NOMO-1 treated with DMSO at 0.1 percent for 48 hours (cell line): ENCODE measurements at regions not wholly inside any gene's neighbourhood (a gene's known extent, or its start where the extent isn't known, plus 50 kb on each side); places are given as distances from the start of the nearest gene placed in this dataset.

Experiments
- DNase-seq: peaks from one replicate; lab custom pipeline; 2025; ENCODE audit not compliant: unreplicated experiment; lab: John Stamatoyannopoulos, UW

DNA sequence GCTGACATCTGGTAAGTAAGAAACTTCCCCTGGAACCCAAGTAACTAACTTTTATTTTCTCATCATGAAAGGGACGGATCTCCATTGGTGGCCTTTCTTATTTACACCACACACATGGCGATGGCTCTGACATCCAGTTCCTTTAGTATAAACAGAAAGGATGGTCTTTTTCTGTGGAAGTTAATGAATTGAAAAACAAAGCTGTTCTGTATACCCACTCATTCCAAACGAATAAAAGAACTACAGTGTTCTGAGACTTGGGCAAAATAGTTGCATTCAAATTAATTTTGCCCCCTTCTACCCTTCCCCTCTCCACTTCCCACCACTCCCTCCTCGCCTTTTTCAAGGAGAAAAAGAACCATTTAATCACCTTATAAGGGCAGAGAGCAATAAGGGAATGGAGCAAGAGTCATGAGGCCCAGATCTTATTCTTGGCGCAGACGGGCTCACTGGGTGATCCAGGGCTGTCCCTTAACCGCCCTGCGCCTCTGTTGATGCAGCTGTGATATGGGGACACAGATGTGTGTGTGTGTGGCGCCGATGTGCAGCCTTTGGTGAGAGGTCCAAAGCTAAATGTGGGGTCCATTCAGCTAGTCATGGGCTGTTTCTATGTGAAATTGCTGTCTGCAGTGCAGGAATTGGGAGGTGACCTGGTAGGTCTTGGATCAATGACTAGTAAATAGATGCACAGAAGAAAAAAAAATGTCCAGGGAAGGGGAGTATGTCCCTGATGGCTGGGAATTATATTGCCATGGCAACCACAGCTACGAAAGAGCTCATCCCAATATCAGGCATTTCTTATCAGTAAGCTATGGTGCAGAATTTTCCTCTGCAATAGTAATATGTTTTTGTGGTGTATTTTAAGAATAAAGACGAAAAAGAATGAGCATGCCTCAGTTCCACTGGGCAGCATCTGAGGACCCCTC is 141.5 kb upstream of the ERCC6L2 start:
- DNase-seq, result no peak

DNA sequence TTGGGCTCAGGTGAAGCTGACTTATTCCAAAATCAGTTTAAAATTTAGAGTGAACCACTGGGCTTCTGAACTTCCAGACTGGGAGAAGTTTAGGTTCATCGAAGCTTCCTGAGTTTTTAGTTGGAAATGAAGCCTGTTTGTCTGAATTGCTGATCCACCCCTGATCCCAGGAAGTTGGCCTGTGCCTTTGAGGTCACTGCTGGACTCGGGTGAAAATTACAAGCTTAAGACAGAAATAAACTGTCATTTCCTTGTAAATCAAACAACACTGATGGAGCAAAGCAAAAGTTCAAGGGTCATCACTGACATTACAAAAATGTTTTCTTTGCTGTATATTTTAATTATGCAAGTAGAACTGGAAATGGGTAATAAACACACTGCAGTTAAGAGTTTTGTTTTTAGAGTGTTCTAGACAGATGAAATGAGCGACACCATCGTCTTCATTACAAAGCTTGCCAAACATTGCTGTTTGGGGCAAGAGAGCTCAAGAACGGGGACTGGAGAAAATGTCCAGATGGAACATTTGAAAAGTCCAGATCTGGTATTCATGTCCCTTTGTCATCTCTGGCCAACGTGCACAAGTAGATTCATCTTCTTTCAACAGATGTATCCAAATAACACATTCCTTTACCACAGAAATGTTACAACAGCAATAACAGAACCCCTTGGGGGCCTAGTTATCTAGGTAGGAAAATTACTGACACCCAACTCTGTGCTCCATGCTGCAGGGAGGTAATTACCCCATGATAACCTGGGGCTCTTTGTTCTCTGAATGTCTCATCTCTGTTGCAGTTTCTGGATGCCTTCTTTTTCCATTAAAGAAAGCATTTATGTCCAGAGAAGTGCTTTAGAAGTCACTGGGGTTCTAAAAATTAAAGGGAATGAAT is 142.4 kb upstream of the ERCC6L2 start:
- DNase-seq, result no peak

- no peak for DNase-seq
Measured at GRCh38 chr9:95731876-95732275, 143.6 kb upstream of the ERCC6L2 start.

GRCh38 chr9:95729669-95730368 is 145.7 kb upstream of the ERCC6L2 start:
- no peak for DNase-seq

GRCh38 chr9:95729046-95729445 is 146.4 kb upstream of the ERCC6L2 start:
- no peak for DNase-seq

DNA sequence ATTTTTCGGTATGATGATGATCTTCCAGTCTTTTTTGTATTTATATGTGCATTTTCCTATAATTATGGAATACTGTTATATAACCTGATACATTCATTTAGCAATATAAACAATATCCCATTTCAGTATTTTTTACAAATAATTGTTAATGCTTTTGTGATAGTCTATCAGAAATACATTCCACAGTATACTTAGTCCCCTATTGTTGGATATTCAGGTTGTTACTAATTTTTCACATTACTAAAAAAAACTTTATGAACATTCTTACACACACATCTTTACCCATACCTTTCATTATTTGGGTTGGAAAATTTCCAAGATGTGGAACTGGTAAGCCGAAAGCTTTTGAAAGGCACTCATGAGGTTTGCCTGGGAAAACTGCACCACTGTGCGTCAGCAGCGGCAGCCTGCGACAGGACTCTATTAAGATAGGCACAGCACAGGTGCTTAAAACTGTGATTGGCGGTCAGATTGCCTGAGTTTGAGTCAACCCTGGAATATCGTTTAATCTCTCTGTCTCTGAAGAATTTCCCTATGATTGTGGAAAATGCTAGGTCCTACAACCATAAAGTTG is 147.5 kb upstream of the ERCC6L2 start:
- no peak for DNase-seq

DNA sequence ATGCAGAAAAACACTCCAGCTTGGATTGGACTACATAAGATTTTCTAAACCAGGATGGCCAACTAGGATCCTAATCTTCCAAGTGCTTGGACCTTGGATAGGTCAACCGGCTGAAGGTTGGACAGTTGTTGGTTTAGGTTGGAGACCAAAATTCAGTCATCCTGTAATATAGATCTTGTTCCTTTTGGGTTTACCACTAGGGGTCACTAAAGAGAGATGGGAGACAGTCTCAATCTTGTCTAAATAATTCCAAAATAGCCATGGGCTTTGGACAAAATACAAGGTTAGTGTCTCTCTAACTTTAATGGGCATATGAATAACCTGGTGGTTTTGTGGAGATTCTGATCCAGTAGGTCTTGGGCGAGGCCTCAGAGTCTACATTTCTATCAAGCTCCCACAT is 148.7 kb upstream of the ERCC6L2 start:
- DNase-seq, result peak; percentile 32

GRCh38 chr9:95725045-95725444 is 150.4 kb upstream of the ERCC6L2 start:
- no peak for DNase-seq

DNA sequence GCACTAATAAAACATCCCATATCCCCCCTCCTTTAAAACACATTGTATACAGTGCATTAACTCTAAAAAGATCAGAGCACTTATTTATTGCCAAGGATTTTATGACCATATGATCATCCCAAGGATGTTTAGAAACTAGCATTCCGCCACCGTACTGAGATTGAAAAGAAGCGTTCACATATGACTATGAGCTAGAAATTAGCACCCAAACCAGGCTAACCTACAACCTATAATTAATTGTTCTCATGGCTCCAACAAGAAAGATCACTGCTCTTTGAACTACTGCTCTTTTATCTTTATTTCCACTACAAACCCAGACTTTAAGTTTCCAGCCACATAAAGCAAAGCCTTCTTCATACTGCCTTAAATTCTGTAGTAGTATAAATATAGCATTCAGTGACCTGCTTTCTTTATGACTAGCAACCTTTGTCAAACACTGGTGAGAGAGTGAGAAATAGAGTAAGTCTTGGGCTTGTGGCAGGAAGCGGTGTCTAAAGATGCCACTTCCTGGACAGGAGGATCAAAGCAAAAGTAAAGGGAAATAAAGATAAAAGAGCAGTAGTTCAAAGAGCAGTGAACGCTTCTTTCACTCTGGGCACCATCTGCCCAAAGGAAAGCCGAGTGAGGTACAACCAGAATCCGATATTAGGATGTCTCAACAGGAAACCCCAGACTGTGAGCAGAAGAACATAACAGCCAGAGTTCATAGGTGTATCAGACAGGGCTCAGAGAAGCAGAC is 151.1 kb upstream of the ERCC6L2 start:
- peak; percentile 84 for DNase-seq

DNA sequence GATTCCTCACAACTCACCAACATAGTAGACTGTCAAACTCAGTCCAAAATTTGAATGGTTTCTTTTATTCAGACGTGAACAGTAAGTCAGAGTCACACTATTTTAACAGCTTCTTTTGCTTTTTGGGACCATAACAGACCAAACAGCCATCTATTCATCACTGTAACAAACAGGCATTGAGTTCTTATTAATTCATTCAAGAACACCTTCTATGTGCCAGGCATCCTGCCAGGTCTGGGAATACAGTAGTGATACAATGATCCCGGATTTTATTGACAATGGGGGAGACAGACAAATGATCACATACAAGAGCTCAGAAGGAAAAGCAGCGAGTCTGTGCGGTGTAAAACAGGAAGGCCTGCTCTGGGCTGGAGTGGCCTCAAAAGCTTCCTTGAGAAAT is 153.3 kb upstream of the ERCC6L2 start:
- no peak for DNase-seq

DNA sequence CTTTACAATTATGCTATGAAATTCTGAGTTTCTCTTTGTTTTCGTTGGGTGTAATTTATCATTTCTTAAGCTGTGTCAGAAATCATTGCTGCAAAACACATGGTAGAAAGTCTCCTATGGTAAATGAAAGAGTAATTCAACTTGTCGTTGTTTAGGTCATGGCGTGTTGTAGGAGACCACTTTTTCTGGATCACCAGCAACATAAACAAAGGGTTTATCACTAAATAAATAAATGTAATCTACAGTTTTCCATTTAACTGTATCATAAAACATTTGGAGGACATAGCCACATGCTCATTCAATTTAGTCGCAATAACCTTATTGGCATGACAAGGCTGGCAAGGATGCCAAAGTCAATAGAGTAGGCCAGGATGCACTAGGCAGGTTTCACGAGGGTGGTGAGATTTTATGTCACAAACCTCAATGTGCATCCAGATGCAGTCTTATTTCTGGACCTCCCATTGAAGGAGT is 154.4 kb upstream of the ERCC6L2 start:
- no peak for DNase-seq

- no peak for DNase-seq
Measured at GRCh38 chr9:95720496-95720895, 155.0 kb upstream of the ERCC6L2 start.

DNA sequence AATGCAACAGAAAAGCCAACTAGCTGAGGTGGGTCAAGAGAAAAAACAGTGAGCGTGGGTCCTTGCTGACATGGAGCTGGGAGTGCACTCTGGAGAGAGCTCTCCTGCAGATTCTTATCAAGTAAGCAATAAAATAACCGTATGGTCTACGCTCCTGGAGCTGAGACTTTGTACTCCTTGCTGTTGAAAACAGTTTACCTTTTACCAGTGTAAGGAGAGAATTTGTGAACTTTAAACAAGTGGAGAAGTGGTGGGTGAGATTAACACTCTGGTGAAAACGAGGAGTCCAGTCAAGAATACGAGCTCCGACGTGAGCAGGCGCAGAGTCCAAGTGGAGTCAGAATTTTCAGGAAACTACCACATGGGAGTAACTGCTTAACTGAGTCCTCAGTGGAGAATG is 156.1 kb upstream of the ERCC6L2 start:
- no peak for DNase-seq

- DNase-seq, result no peak
Measured at GRCh38 chr9:95718263-95718662, 157.2 kb upstream of the ERCC6L2 start.

- no peak for DNase-seq
Measured at GRCh38 chr9:95715868-95716435, 159.5 kb upstream of the ERCC6L2 start.

DNA sequence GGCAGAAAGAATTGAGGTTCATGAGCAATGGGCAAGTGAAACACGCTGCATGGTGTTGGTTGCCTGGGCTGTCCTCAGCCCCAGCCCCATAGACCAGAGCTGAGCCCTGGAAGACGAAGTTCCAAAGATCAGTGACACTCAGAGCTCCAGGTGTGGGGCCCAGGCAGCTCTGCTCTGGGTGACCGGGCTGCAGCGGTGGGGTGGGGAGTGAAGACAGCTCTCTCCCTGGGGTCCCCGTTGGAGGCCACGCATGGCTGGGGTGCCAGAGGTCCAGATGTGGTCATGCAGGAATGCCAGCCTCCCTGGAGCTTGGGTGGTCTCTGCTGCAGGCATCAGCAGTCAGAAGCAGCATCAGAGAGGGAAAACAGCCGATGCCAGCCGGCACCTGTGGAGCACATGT is 165.0 kb upstream of the ERCC6L2 start:
- no peak for DNase-seq

DNA sequence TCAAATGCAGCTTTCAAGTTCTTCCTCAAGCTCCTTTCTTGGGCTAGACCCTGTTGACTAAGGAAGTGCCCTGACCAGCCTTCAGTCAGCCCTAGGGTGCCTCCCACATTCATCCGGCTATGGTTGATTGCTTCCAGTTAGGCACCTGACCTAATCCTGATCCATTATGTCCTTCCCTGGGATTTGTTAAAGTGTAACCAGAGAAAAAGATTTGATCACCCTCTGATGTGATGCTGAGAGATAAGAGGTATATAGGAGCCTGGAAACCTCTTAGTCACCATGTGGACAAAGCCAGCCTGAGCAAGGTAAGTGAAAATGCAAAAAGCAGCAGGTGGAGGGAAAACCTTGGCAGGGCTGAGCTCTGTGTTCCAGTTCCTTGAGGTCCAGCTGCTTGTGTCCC is 178.8 kb upstream of the ERCC6L2 start:
- no peak for DNase-seq

DNA sequence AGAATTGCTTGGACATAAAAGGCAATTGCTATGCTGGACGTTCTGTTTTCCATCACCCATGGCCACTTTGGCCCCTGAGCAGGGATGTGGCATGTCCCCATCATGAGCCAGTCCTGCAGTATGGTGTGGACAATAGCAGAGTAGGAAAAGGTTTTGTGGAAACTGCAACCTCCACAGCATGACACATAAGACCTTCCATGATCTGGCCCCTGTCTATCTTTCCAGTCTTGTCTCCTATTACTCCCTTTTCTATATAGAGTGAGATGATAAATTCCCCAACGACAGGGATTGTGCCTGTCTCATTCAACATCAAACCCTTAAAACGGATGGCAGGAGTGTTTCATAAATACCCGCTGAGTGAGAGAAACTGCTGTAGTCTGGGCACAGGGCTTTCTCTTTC is 174.7 kb upstream of the PTCH1 start:
- no peak for DNase-seq

DNA sequence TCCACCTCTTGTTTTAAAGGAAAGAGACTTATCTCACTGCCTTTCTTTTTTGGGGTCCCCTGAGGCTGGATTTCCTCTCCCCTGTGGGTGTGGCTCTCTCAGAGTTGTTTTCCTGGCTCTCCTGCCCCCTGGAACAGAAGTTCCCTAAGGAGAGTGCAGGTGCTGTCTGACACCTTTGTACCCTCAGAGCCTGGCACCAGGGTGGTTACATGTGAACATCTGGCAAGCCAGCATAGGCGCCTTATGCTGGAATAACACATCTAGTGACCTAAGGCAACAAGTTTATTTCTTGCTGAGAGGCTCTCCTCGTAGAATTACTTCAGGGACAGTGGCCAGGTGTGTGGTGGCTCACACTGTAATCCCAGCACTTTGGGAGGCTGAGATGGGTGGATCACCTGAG is 172.9 kb upstream of the PTCH1 start:
- no peak for DNase-seq

GRCh38 chr9:95684516-95684915 is 167.7 kb upstream of the PTCH1 start:
- DNase-seq, result no peak
